GM04503 (cell line): ENCODE measurements at regions not wholly inside any gene's neighbourhood (a gene's known extent, or its start where the extent isn't known, plus 50 kb on each side); places are given as distances from the start of the nearest gene placed in this dataset.
"Not testable (repeated sequence)": the region's sequence is repeated elsewhere in the genome, so short reads cannot be mapped to it uniquely, and the experiment has no call there.

Source experiments
- DNase-seq: peaks from one replicate; pipeline ENCODE4 v3.0.0-alpha.2; 2012; ENCODE audit warnings: low read depth

- DNase-seq: no peak
Measured at GRCh38 chr1:193905288-193906085, 719.1 kb upstream of the B3GALT2 start.

- no peak for DNase-seq
Measured at GRCh38 chr1:193891788-193892187, 705.4 kb upstream of the B3GALT2 start.

- no peak for DNase-seq
Measured at GRCh38 chr1:193890935-193891334, 704.5 kb upstream of the B3GALT2 start.

- no peak for DNase-seq
Measured at GRCh38 chr1:193884848-193885558, 698.6 kb upstream of the B3GALT2 start.

- not testable (repeated sequence) for DNase-seq
Measured at GRCh38 chr1:193877920-193878319, 691.5 kb upstream of the B3GALT2 start.

- no peak for DNase-seq
Measured at GRCh38 chr1:193868425-193868824, 682.0 kb upstream of the B3GALT2 start.

GRCh38 chr1:193856261-193856660 is 669.8 kb upstream of the B3GALT2 start:
- no peak for DNase-seq

- DNase-seq: no peak
Measured at GRCh38 chr1:193850745-193851144, 664.3 kb upstream of the B3GALT2 start.

GRCh38 chr1:193846876-193847604 is 660.6 kb upstream of the B3GALT2 start:
- DNase-seq: no peak

- no peak for DNase-seq
Measured at GRCh38 chr1:193846411-193846810, 660.0 kb upstream of the B3GALT2 start.

- no peak for DNase-seq
Measured at GRCh38 chr1:193841857-193842256, 655.4 kb upstream of the B3GALT2 start.

- DNase-seq: no peak
Measured at GRCh38 chr1:193831465-193831864, 645.1 kb upstream of the B3GALT2 start.

- DNase-seq: no peak
Measured at GRCh38 chr1:193827516-193827915, 641.1 kb upstream of the B3GALT2 start.

- DNase-seq: no peak
Measured at GRCh38 chr1:193819376-193819775, 633.0 kb upstream of the B3GALT2 start.

GRCh38 chr1:193807208-193807607 is 620.8 kb upstream of the B3GALT2 start:
- no peak for DNase-seq

GRCh38 chr1:193806079-193807048 is 620.0 kb upstream of the B3GALT2 start:
- DNase-seq: no peak

GRCh38 chr1:193799948-193800690 is 613.7 kb upstream of the B3GALT2 start:
- no peak for DNase-seq

GRCh38 chr1:193799371-193799770 is 613.0 kb upstream of the B3GALT2 start:
- no peak for DNase-seq

GRCh38 chr1:193794239-193794638 is 607.8 kb upstream of the B3GALT2 start:
- DNase-seq: no peak

GRCh38 chr1:193791746-193792145 is 605.3 kb upstream of the B3GALT2 start:
- DNase-seq: no peak

GRCh38 chr1:193787061-193787460 is 600.6 kb upstream of the B3GALT2 start:
- DNase-seq: no peak
